GM12878 (cell line): ENCODE measurements at regions not wholly inside any gene's neighbourhood (a gene's known extent, or its start where the extent isn't known, plus 50 kb on each side); places are given as distances from the start of the nearest gene placed in this dataset.

Experiments
- ATAC-seq: fragments of 200-7000 bp; cut with Tn5 transposase; 3 replicates; pipeline ENCODE4 v1.9.1; 2020; ENCODE audit warnings: mild to moderate bottlenecking, moderate library complexity
- BruUV-seq: library from RNA; stranded (reverse); fragments of 400-500 nt; replicated peaks from 2 replicates; lab custom pipeline; 2021; lab: Mats Ljungman, UMichigan
- CTCF ChIA-PET: fragments of 300-600 bp; sonication (Branson Sonifier 250); formaldehyde crosslinking; extraction: SDS; loops from one replicate; lab custom pipeline; 2021; ENCODE audit warnings: inconsistent platforms; lab: Yijun Ruan, JAX
- POLR2A ChIA-PET: fragments of 350-600 bp; formaldehyde crosslinking; extraction: SDS; loops from one replicate; lab custom pipeline; 2021; ENCODE audit warnings: inconsistent platforms; lab: Charles Lee
- RAD21 ChIA-PET: fragments of 300-600 bp; sonication (Branson Sonifier 250); formaldehyde crosslinking; loops from one replicate; lab custom pipeline; 2023; ENCODE audit warnings: antibody characterized with exemption; ENCODE audit not compliant: unreplicated experiment; lab: Charles Lee
- SMC1A ChIA-PET: fragments of 300-600 bp; sonication (Branson Sonifier 250); formaldehyde crosslinking; loops from one replicate; lab custom pipeline; 2023; ENCODE audit not compliant: unreplicated experiment, uncharacterized antibody; lab: Charles Lee
- DNase-seq: peaks from one replicate; pipeline ENCODE4 v3.0.0-alpha.2; 2011; ENCODE audit warnings: low read depth, low spot score
- FAIRE-seq: peaks from 3 replicates; lab custom pipeline; 2011; peaks lifted over from hg19 to GRCh38; lab: Jason Lieb, UNC
- H2AFZ ChIP-seq: 2 replicates; pipeline ENCODE4 v1.6.0; 2011; ENCODE audit warnings: low read depth, low read length, control low read depth; ENCODE audit not compliant: control insufficient read depth
- H3K27ac ChIP-seq: 2 replicates; pipeline ENCODE4 v1.5.1; 2011; ENCODE audit warnings: control low read depth; ENCODE audit not compliant: control insufficient read depth, insufficient read depth
- H3K27me3 ChIP-seq, 2 experiments: replicated peaks in 1 of 2; 2 replicates each; pipeline versions ENCODE4 v1.6.0 to v1.6.1; 2011; ENCODE audit warnings: low read length in 1 of 2; ENCODE audit not compliant: control insufficient read depth in 2 of 2, insufficient read depth in 2 of 2
- H3K36me3 ChIP-seq, 2 experiments: 2 replicates each; pipeline ENCODE4 v1.5.1; 2011; ENCODE audit warnings: low read length in 1 of 2; ENCODE audit not compliant: control insufficient read depth in 2 of 2, insufficient read depth in 2 of 2
- H3K4me1 ChIP-seq: 2 replicates; pipeline ENCODE4 v1.6.1; 2011; ENCODE audit warnings: mild to moderate bottlenecking, low read length, moderate library complexity, mixed read lengths; ENCODE audit not compliant: control insufficient read depth, insufficient read depth
- H3K4me2 ChIP-seq: 2 replicates; pipeline ENCODE4 v1.6.0; 2011; ENCODE audit warnings: control low read depth; ENCODE audit not compliant: control insufficient read depth, insufficient read depth
- H3K4me3 ChIP-seq: fragments of 200-600 bp; sonication (generic); 2 replicates; pipeline ENCODE4 v1.5.1; 2016
- H3K79me2 ChIP-seq: 2 replicates; pipeline ENCODE4 v1.6.0; 2011; ENCODE audit warnings: low read length; ENCODE audit not compliant: control insufficient read depth, insufficient read depth
- H3K9ac ChIP-seq: 2 replicates; pipeline ENCODE4 v1.8.0; 2011; ENCODE audit warnings: low read length, control low read depth, mixed read lengths; ENCODE audit not compliant: control insufficient read depth, insufficient read depth
- H3K9me3 ChIP-seq: replicated peaks from 3 replicates; pipeline ENCODE4 v1.5.1; 2011; ENCODE audit warnings: mild to moderate bottlenecking, low read length; ENCODE audit not compliant: control insufficient read depth, insufficient read depth
- H4K20me1 ChIP-seq: 2 replicates; pipeline ENCODE4 v1.6.0; 2011; ENCODE audit not compliant: control insufficient read depth, insufficient read depth
- CEBPB ChIP-seq, 2 experiments: fragments of 150-350 bp in 1 of 2; IDR thresholded peaks; 2 replicates each; pipeline ENCODE4 v1.6.1; 2012 to 2014; ENCODE audit warnings: low read depth in 2 of 2, low read length in 2 of 2, borderline replicate concordance in 1 of 2, inconsistent platforms in 1 of 2
- CHD4 ChIP-seq: fragments of 200-600 bp; sonication (generic); IDR thresholded peaks from 2 replicates; pipeline ENCODE4 v1.6.1; 2016; ENCODE audit warnings: mild to moderate bottlenecking
- GABPA ChIP-seq: IDR thresholded peaks from 2 replicates; pipeline ENCODE4 v1.6.1; 2014; ENCODE audit warnings: antibody characterized with exemption, low read depth, mild to moderate bottlenecking, inconsistent platforms
- IKZF1 ChIP-seq: fragments of 450-650 bp; conservative IDR thresholded peaks from 2 replicates; pipeline ENCODE4 v1.6.1; 2017; ENCODE audit warnings: antibody characterized with exemption, mild to moderate bottlenecking
- IKZF2 ChIP-seq, 2 experiments: fragments of 450-650 bp; IDR thresholded peaks; 2 replicates each; pipeline ENCODE4 v1.6.1; 2017; ENCODE audit warnings: mild to moderate bottlenecking in 2 of 2, moderate library complexity in 2 of 2
- POLR2AphosphoS5 ChIP-seq: IDR thresholded peaks from 2 replicates; pipeline ENCODE4 v1.6.1; 2011; ENCODE audit warnings: mild to moderate bottlenecking, low read length, inconsistent platforms
- RCOR1 ChIP-seq: conservative IDR thresholded peaks from 2 replicates; pipeline ENCODE4 v1.6.1; 2012; ENCODE audit warnings: low read depth, low read length, improper control_type of control experiment
- SP1 ChIP-seq: IDR thresholded peaks from one replicate; pipeline ENCODE4 v1.6.1; 2011; ENCODE audit warnings: low read depth, low read length
- SREBF2 ChIP-seq: IDR thresholded peaks from 2 replicates; pipeline ENCODE4 v1.6.1; 2012; ENCODE audit warnings: mild to moderate bottlenecking, low read length
- STAT1 ChIP-seq: fragments of 450-650 bp; conservative IDR thresholded peaks from 2 replicates; pipeline ENCODE4 v1.6.1; 2014; ENCODE audit warnings: antibody characterized with exemption, mild to moderate bottlenecking
- TARDBP ChIP-seq: IDR thresholded peaks from 2 replicates; pipeline ENCODE4 v1.6.1; 2016; ENCODE audit warnings: borderline replicate concordance
- TBL1XR1 ChIP-seq: IDR thresholded peaks from 2 replicates; pipeline ENCODE4 v1.6.1; 2012; ENCODE audit warnings: low read depth, low read length, improper control_type of control experiment
- TCF7 ChIP-seq: IDR thresholded peaks from 2 replicates; pipeline ENCODE4 v1.6.1; 2014; ENCODE audit warnings: antibody characterized with exemption, borderline replicate concordance
- YBX1 ChIP-seq: fragments of 450-650 bp; IDR thresholded peaks from 2 replicates; pipeline ENCODE4 v1.6.1; 2016; ENCODE audit warnings: antibody characterized with exemption
- ZBED1 ChIP-seq: IDR thresholded peaks from 2 replicates; pipeline ENCODE4 v1.6.1; 2016; ENCODE audit warnings: borderline replicate concordance
- WGBS: methylation state at CpG from one replicate; pipeline ENCODE4 v1.1.6; 2016; ENCODE audit warnings: low lambda C conversion rate; ENCODE audit not compliant: insufficient replicate concordance, insufficient coverage; ENCODE audit errors: missing lambda C conversion rate; 5-methylcytosine and 5-hydroxymethylcytosine counted together
- in situ Hi-C: fragments of 300-500 bp; cut with MboI; formaldehyde crosslinking; loops from 9 replicates; pipeline ENCODE4 v1.14.3; 2018; ENCODE audit warnings: mixed read lengths
- intact Hi-C: fragments of 100-400 bp; cut with micrococcal nuclease; formaldehyde crosslinking; loops from one replicate; pipeline ENCODE4 v1.14.2; 2022; ENCODE audit not compliant: unreplicated experiment
- TF ChIP-seq, protein P1 (sequence below): fragments of 450-650 bp; IDR thresholded peaks from 2 replicates; pipeline ENCODE4 v1.6.1; 2018; ENCODE audit warnings: borderline replicate concordance, mild to moderate bottlenecking; ENCODE audit not compliant: partially characterized antibody
- TF ChIP-seq, protein P2 (sequence below): fragments of 450-650 bp; formaldehyde crosslinking; IDR thresholded peaks from 2 replicates; pipeline ENCODE4 v1.5.0; 2022; ENCODE audit warnings: mild to moderate bottlenecking, missing genetic modification characterization
- TF ChIP-seq, protein P3 (sequence below): IDR thresholded peaks from 2 replicates; pipeline ENCODE4 v1.6.1; 2012; ENCODE audit warnings: low read depth, low read length, improper control_type of control experiment

DNA sequence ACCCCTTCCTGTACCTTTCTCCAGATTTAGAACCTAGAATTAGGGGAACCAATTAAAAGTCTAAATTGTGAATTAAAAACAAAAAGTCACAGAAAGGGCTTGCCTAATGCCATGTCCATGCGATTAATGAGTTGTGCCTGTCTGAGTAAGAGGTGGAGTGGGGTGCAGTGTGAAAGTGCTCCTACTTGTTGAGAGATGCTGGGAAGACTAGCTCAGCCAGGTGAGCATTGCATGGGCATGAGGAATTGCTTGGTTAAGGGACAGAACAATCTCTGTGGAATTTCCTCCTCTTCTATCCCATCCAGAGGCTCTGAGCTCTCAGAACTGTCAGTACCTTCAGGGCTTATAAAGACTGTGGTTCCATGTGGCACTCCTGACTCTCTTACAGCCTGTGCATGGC lies 159.0 kb upstream of the UBL3 start:
- no peaks in the 10 kb centered on the region for H3K9me3 ChIP-seq
- CTCF ChIA-PET, result no interaction called here
- no peaks in the 10 kb centered on the region for H3K79me2 ChIP-seq
- H3K4me1 ChIP-seq, result no peaks in the 10 kb centered on the region
- in situ Hi-C loops, result no loop called here
- no peak for FAIRE-seq
- H3K4me2 ChIP-seq, result no peak overlapping the region
- no peak overlapping the region for H2AFZ ChIP-seq
- SMC1A ChIA-PET, result no interaction called here
- RAD21 ChIA-PET, result no interaction called here
- DNase-seq, result no peak
- peaks cover 0 to 4% of the 10 kb centered on the region in 2 experiments for H3K27me3 ChIP-seq
- WGBS, result 46% methylated on average over 1 of the region's 1 CpG
- H3K36me3 ChIP-seq, result no peaks in the 10 kb centered on the region
- H3K27ac ChIP-seq, result no peak overlapping the region
- BruUV-seq, result no TSS peak
- no peak for ATAC-seq
- POLR2A ChIA-PET, result no interaction called here
- H3K9ac ChIP-seq, result no peak overlapping the region
- no peaks in the 10 kb centered on the region for H4K20me1 ChIP-seq
- no peak overlapping the region for H3K4me3 ChIP-seq
- intact Hi-C loops, result no loop called here
- TF ChIP-seq IKZF1 (no peak), RCOR1 (no peak), TARDBP (no peak), SP1 (no peak), CEBPB (IDR thresholded peaks at IDR 0.05; ENCODE audit: borderline replicate concordance in 1 of 2, low read depth in 2 of 2, low read length in 2 of 2) (no peak), CHD4 (no peak), TBL1XR1 (no peak), STAT1 (no peak), YBX1 (no peak), IKZF2 (IDR thresholded peaks at IDR 0.05) (no peak), ZBED1 (no peak), TCF7 (no peak), GABPA (no peak), POLR2AphosphoS5 (no peak), SREBF2 (no peak)
- TF ChIP-seq, protein P1, sequence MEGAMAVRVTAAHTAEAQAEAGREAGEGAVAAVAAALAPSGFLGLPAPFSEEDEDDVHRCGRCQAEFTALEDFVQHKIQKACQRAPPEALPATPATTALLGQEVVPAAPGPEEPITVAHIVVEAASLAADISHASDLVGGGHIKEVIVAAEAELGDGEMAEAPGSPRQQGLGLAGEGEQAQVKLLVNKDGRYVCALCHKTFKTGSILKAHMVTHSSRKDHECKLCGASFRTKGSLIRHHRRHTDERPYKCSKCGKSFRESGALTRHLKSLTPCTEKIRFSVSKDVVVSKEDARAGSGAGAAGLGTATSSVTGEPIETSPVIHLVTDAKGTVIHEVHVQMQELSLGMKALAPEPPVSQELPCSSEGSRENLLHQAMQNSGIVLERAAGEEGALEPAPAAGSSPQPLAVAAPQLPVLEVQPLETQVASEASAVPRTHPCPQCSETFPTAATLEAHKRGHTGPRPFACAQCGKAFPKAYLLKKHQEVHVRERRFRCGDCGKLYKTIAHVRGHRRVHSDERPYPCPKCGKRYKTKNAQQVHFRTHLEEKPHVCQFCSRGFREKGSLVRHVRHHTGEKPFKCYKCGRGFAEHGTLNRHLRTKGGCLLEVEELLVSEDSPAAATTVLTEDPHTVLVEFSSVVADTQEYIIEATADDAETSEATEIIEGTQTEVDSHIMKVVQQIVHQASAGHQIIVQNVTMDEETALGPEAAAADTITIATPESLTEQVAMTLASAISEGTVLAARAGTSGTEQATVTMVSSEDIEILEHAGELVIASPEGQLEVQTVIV, result no peak
- TF ChIP-seq, protein P2, sequence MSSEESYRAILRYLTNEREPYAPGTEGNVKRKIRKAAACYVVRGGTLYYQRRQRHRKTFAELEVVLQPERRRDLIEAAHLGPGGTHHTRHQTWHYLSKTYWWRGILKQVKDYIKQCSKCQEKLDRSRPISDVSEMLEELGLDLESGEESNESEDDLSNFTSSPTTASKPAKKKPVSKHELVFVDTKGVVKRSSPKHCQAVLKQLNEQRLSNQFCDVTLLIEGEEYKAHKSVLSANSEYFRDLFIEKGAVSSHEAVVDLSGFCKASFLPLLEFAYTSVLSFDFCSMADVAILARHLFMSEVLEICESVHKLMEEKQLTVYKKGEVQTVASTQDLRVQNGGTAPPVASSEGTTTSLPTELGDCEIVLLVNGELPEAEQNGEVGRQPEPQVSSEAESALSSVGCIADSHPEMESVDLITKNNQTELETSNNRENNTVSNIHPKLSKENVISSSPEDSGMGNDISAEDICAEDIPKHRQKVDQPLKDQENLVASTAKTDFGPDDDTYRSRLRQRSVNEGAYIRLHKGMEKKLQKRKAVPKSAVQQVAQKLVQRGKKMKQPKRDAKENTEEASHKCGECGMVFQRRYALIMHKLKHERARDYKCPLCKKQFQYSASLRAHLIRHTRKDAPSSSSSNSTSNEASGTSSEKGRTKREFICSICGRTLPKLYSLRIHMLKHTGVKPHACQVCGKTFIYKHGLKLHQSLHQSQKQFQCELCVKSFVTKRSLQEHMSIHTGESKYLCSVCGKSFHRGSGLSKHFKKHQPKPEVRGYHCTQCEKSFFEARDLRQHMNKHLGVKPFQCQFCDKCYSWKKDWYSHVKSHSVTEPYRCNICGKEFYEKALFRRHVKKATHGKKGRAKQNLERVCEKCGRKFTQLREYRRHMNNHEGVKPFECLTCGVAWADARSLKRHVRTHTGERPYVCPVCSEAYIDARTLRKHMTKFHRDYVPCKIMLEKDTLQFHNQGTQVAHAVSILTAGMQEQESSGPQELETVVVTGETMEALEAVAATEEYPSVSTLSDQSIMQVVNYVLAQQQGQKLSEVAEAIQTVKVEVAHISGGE (CRISPR knock-in tag), result no peak
- TF ChIP-seq, protein P3, sequence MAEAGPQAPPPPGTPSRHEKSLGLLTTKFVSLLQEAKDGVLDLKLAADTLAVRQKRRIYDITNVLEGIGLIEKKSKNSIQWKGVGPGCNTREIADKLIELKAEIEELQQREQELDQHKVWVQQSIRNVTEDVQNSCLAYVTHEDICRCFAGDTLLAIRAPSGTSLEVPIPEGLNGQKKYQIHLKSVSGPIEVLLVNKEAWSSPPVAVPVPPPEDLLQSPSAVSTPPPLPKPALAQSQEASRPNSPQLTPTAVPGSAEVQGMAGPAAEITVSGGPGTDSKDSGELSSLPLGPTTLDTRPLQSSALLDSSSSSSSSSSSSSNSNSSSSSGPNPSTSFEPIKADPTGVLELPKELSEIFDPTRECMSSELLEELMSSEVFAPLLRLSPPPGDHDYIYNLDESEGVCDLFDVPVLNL, result no peak
